ENCODE measurements at regions not wholly inside any gene's neighbourhood (a gene's known extent, or its start where the extent isn't known, plus 50 kb on each side); places are given as distances from the start of the nearest gene placed in this dataset.

- Histone ChIP-seq H3K27me3 (no peaks in the 10 kb centered on the region), H3K27ac (no peak overlapping the region), H3K4me1 (no peaks in the 10 kb centered on the region), H3K36me3 (no peaks in the 10 kb centered on the region), H3K4me3 (no peak overlapping the region), H3K9me3 (no peaks in the 10 kb centered on the region)
- intact Hi-C loops (cut with DNase I) = no loop called here
- WGBS, 2 donors = 62 to 72% methylated on average over 1 of the region's 1 CpG
- TF ChIP-seq, protein P1, sequence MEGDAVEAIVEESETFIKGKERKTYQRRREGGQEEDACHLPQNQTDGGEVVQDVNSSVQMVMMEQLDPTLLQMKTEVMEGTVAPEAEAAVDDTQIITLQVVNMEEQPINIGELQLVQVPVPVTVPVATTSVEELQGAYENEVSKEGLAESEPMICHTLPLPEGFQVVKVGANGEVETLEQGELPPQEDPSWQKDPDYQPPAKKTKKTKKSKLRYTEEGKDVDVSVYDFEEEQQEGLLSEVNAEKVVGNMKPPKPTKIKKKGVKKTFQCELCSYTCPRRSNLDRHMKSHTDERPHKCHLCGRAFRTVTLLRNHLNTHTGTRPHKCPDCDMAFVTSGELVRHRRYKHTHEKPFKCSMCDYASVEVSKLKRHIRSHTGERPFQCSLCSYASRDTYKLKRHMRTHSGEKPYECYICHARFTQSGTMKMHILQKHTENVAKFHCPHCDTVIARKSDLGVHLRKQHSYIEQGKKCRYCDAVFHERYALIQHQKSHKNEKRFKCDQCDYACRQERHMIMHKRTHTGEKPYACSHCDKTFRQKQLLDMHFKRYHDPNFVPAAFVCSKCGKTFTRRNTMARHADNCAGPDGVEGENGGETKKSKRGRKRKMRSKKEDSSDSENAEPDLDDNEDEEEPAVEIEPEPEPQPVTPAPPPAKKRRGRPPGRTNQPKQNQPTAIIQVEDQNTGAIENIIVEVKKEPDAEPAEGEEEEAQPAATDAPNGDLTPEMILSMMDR (IDR thresholded peaks at IDR 0.05) = no peak
- TF ChIP-seq POLR2A (IDR thresholded peaks at IDR 0.05) = no peak
- no peak for DNase-seq
These were observed 441.7 kb upstream of the NR2F2 start for GRCh38 chr15:95888762-95889161.

GRCh38 chr15:95894407-95894956 lies 436.0 kb upstream of the NR2F2 start:
- no peak for DNase-seq
- no peaks in the 10 kb centered on the region for H3K27me3 ChIP-seq
- H3K4me3 ChIP-seq = no peak overlapping the region
- intact Hi-C loops (cut with DNase I) = no loop called here
- no peak for TF ChIP-seq POLR2A (IDR thresholded peaks at IDR 0.05)
- TF ChIP-seq, protein P1 (IDR thresholded peaks at IDR 0.05) = no peak
- 35 to 46% methylated on average over 2 of the region's 2 CpGs for WGBS, 2 donors
- H3K9me3 ChIP-seq = no peaks in the 10 kb centered on the region
- no peaks in the 10 kb centered on the region for H3K4me1 ChIP-seq
- H3K36me3 ChIP-seq = no peaks in the 10 kb centered on the region
- no peak overlapping the region for H3K27ac ChIP-seq

- Histone ChIP-seq H3K9me3 (no peaks in the 10 kb centered on the region), H3K4me3 (no peak overlapping the region), H3K27ac (no peak overlapping the region), H3K36me3 (no peaks in the 10 kb centered on the region), H3K4me1 (no peaks in the 10 kb centered on the region), H3K27me3 (no peaks in the 10 kb centered on the region)
- no peak for DNase-seq
- intact Hi-C loops (cut with DNase I) = no loop called here
- TF ChIP-seq, protein P1 (IDR thresholded peaks at IDR 0.05) = no peak
- TF ChIP-seq POLR2A (IDR thresholded peaks at IDR 0.05) = no peak
These were observed 435.0 kb upstream of the NR2F2 start for GRCh38 chr15:95895508-95895907.

GRCh38 chr15:95897651-95898050 lies 432.8 kb upstream of the NR2F2 start:
- intact Hi-C loops (cut with DNase I) = no loop called here
- no peak for DNase-seq
- H3K9me3 ChIP-seq = no peaks in the 10 kb centered on the region
- TF ChIP-seq POLR2A (IDR thresholded peaks at IDR 0.05) = no peak
- TF ChIP-seq, protein P1 (IDR thresholded peaks at IDR 0.05) = no peak
- H3K36me3 ChIP-seq = no peaks in the 10 kb centered on the region
- no peak overlapping the region for H3K27ac ChIP-seq
- no peaks in the 10 kb centered on the region for H3K27me3 ChIP-seq
- H3K4me3 ChIP-seq = no peak overlapping the region
- no peaks in the 10 kb centered on the region for H3K4me1 ChIP-seq
- WGBS, 2 donors = 79 to 90% methylated on average over 2 of the region's 2 CpGs

DNA sequence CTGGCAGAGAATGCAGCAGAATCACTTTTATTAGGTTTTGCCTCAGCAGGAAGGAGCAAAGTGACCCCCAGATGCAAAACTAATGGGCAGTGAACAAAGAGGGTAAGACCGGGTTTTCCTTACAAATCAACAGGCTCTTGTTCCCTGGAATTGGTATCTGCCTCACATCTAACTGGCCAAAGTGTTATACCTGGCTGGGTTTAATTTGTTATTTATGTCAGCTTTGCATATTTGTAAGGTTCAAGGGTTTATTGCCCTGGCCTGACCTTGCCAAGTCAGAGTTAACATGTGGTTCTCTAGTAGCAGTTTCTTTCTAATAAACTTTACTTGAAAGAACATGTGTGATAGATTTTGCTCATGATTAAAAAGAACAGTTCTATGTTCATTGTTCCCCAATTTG lies 431.7 kb upstream of the NR2F2 start:
- H3K36me3 ChIP-seq = no peaks in the 10 kb centered on the region
- WGBS, 2 donors = 70 to 90% methylated on average over 1 of the region's 1 CpG
- no peaks in the 10 kb centered on the region for H3K27me3 ChIP-seq
- no peaks in the 10 kb centered on the region for H3K9me3 ChIP-seq
- DNase-seq = no peak
- TF ChIP-seq POLR2A (IDR thresholded peaks at IDR 0.05) = no peak
- TF ChIP-seq, protein P1 (IDR thresholded peaks at IDR 0.05) = no peak
- no peaks in the 10 kb centered on the region for H3K4me1 ChIP-seq
- intact Hi-C loops (cut with DNase I) = no loop called here
- H3K4me3 ChIP-seq = no peak overlapping the region
- H3K27ac ChIP-seq = no peak overlapping the region
